ENCODE measurements at regions not wholly inside any gene's neighbourhood (a gene's known extent, or its start where the extent isn't known, plus 50 kb on each side); places are given as distances from the start of the nearest gene placed in this dataset.

DNA sequence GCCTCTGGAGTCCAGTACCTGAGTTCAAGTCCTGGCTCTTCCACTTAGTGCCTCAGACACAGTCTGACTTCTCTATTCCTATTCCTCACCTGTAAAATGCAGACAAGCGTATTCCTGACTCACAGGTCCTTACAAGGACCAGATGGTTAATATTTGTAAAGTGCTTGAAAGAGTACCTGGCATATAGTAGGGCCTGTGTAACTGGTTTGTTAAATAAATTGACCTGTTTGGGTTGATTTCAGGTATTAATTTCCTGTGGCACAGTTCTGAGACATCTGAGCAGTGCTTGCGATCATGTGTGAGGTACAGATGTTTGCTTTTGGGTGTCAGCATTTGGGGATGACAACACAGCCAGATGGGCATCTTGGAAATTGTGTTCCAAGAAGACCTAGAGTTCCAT is 127.5 kb downstream of the APIP start:
- TF ChIP-seq POLR2AphosphoS5 (IDR thresholded peaks at IDR 0.05), result no peak
- TF ChIP-seq, protein P1, sequence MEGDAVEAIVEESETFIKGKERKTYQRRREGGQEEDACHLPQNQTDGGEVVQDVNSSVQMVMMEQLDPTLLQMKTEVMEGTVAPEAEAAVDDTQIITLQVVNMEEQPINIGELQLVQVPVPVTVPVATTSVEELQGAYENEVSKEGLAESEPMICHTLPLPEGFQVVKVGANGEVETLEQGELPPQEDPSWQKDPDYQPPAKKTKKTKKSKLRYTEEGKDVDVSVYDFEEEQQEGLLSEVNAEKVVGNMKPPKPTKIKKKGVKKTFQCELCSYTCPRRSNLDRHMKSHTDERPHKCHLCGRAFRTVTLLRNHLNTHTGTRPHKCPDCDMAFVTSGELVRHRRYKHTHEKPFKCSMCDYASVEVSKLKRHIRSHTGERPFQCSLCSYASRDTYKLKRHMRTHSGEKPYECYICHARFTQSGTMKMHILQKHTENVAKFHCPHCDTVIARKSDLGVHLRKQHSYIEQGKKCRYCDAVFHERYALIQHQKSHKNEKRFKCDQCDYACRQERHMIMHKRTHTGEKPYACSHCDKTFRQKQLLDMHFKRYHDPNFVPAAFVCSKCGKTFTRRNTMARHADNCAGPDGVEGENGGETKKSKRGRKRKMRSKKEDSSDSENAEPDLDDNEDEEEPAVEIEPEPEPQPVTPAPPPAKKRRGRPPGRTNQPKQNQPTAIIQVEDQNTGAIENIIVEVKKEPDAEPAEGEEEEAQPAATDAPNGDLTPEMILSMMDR (IDR thresholded peaks at IDR 0.05), result no peak
